GM12892 (cell line): ENCODE measurements at regions not wholly inside any gene's neighbourhood (a gene's known extent, or its start where the extent isn't known, plus 50 kb on each side); places are given as distances from the start of the nearest gene placed in this dataset.

Source experiments
- POLR2A ChIP-seq: IDR thresholded peaks from 2 replicates; pipeline ENCODE4 v1.6.1; 2011; ENCODE audit warnings: low read depth, low read length, control low read depth
- POLR2AphosphoS5 ChIP-seq: IDR thresholded peaks from 2 replicates; pipeline ENCODE4 v1.6.1; 2011; ENCODE audit warnings: low read depth, low read length, control low read depth
- TAF1 ChIP-seq: IDR thresholded peaks from 2 replicates; pipeline ENCODE4 v1.6.1; 2011; ENCODE audit warnings: low read depth, mild to moderate bottlenecking, control low read depth, low read length, borderline replicate concordance

DNA sequence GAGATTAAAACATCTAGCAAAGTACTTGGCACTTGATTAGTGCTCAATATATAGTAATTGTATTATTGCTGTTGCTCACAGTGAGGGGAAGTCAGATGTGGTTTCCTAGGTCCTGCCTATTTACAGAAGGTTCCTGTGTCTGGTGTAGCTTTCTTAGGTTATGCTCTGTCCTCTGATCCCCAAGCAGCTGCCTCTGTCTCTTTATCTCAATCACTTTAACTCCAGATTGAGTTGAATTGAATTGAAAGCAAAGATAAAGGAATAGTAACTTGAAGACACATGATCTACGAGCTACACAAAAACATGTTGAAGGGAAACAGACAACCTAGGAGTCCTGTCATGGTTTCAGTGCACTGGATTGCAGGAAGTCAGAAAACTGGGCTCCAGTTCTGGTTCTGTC lies 113.9 kb upstream of the ADAMTSL1 start:
- TF ChIP-seq POLR2A (no peak), POLR2AphosphoS5 (no peak), TAF1 (no peak)
